GM12878 (cell line): ENCODE measurements at regions not wholly inside any gene's neighbourhood (a gene's known extent, or its start where the extent isn't known, plus 50 kb on each side); places are given as distances from the start of the nearest gene placed in this dataset.

Experiments used
- ATAC-seq: fragments of 200-7000 bp; cut with Tn5 transposase; 3 replicates; pipeline ENCODE4 v1.9.1; 2020; ENCODE audit warnings: mild to moderate bottlenecking, moderate library complexity
- BruUV-seq: library from RNA; stranded (reverse); fragments of 400-500 nt; replicated peaks from 2 replicates; lab custom pipeline; 2021; lab: Mats Ljungman, UMichigan
- CTCF ChIA-PET: fragments of 300-600 bp; sonication (Branson Sonifier 250); formaldehyde crosslinking; extraction: SDS; loops from one replicate; lab custom pipeline; 2021; ENCODE audit warnings: inconsistent platforms; lab: Yijun Ruan, JAX
- POLR2A ChIA-PET: fragments of 350-600 bp; formaldehyde crosslinking; extraction: SDS; loops from one replicate; lab custom pipeline; 2021; ENCODE audit warnings: inconsistent platforms; lab: Charles Lee
- RAD21 ChIA-PET: fragments of 300-600 bp; sonication (Branson Sonifier 250); formaldehyde crosslinking; loops from one replicate; lab custom pipeline; 2023; ENCODE audit warnings: antibody characterized with exemption; ENCODE audit not compliant: unreplicated experiment; lab: Charles Lee
- SMC1A ChIA-PET: fragments of 300-600 bp; sonication (Branson Sonifier 250); formaldehyde crosslinking; loops from one replicate; lab custom pipeline; 2023; ENCODE audit not compliant: unreplicated experiment, uncharacterized antibody; lab: Charles Lee
- DNase-seq: peaks from one replicate; pipeline ENCODE4 v3.0.0-alpha.2; 2011; ENCODE audit warnings: low read depth, low spot score
- FAIRE-seq: peaks from 3 replicates; lab custom pipeline; 2011; peaks lifted over from hg19 to GRCh38; lab: Jason Lieb, UNC
- H2AFZ ChIP-seq: 2 replicates; pipeline ENCODE4 v1.6.0; 2011; ENCODE audit warnings: low read depth, low read length, control low read depth; ENCODE audit not compliant: control insufficient read depth
- H3K27ac ChIP-seq: 2 replicates; pipeline ENCODE4 v1.5.1; 2011; ENCODE audit warnings: control low read depth; ENCODE audit not compliant: control insufficient read depth, insufficient read depth
- H3K27me3 ChIP-seq, 2 experiments: replicated peaks in 1 of 2; 2 replicates each; pipeline versions ENCODE4 v1.6.0 to v1.6.1; 2011; ENCODE audit warnings: low read length in 1 of 2; ENCODE audit not compliant: control insufficient read depth in 2 of 2, insufficient read depth in 2 of 2
- H3K36me3 ChIP-seq, 2 experiments: 2 replicates each; pipeline ENCODE4 v1.5.1; 2011; ENCODE audit warnings: low read length in 1 of 2; ENCODE audit not compliant: control insufficient read depth in 2 of 2, insufficient read depth in 2 of 2
- H3K4me1 ChIP-seq: 2 replicates; pipeline ENCODE4 v1.6.1; 2011; ENCODE audit warnings: mild to moderate bottlenecking, low read length, moderate library complexity, mixed read lengths; ENCODE audit not compliant: control insufficient read depth, insufficient read depth
- H3K4me2 ChIP-seq: 2 replicates; pipeline ENCODE4 v1.6.0; 2011; ENCODE audit warnings: control low read depth; ENCODE audit not compliant: control insufficient read depth, insufficient read depth
- H3K4me3 ChIP-seq: fragments of 200-600 bp; sonication (generic); 2 replicates; pipeline ENCODE4 v1.5.1; 2016
- H3K79me2 ChIP-seq: 2 replicates; pipeline ENCODE4 v1.6.0; 2011; ENCODE audit warnings: low read length; ENCODE audit not compliant: control insufficient read depth, insufficient read depth
- H3K9ac ChIP-seq: 2 replicates; pipeline ENCODE4 v1.8.0; 2011; ENCODE audit warnings: low read length, control low read depth, mixed read lengths; ENCODE audit not compliant: control insufficient read depth, insufficient read depth
- H3K9me3 ChIP-seq: replicated peaks from 3 replicates; pipeline ENCODE4 v1.5.1; 2011; ENCODE audit warnings: mild to moderate bottlenecking, low read length; ENCODE audit not compliant: control insufficient read depth, insufficient read depth
- H4K20me1 ChIP-seq: 2 replicates; pipeline ENCODE4 v1.6.0; 2011; ENCODE audit not compliant: control insufficient read depth, insufficient read depth
- CHD2 ChIP-seq: IDR thresholded peaks from 2 replicates; pipeline ENCODE4 v1.6.1; 2011; ENCODE audit warnings: low read depth, low read length, improper control_type of control experiment, borderline replicate concordance
- CHD4 ChIP-seq: fragments of 200-600 bp; sonication (generic); IDR thresholded peaks from 2 replicates; pipeline ENCODE4 v1.6.1; 2016; ENCODE audit warnings: mild to moderate bottlenecking
- EED ChIP-seq: sonication (generic); IDR thresholded peaks from 2 replicates; pipeline ENCODE4 v1.6.1; 2016; ENCODE audit warnings: antibody characterized with exemption, low read depth
- FOS ChIP-seq: IDR thresholded peaks from 3 replicates; pipeline ENCODE4 v1.6.1; 2011; ENCODE audit warnings: borderline replicate concordance; ENCODE audit not compliant: insufficient read length; ENCODE audit errors: extremely low read depth
- IKZF1 ChIP-seq: fragments of 450-650 bp; conservative IDR thresholded peaks from 2 replicates; pipeline ENCODE4 v1.6.1; 2017; ENCODE audit warnings: antibody characterized with exemption, mild to moderate bottlenecking
- JUND ChIP-seq: IDR thresholded peaks from 2 replicates; pipeline ENCODE4 v1.6.1; 2012; ENCODE audit warnings: low read depth, mild to moderate bottlenecking, low read length, improper control_type of control experiment, moderate library complexity
- MLLT1 ChIP-seq: fragments of 450-650 bp; IDR thresholded peaks from 2 replicates; pipeline ENCODE4 v1.6.1; 2016; ENCODE audit warnings: mild to moderate bottlenecking
- RELA ChIP-seq: fragments of 450-650 bp; IDR thresholded peaks from 2 replicates; pipeline ENCODE4 v1.8.0; 2014; ENCODE audit warnings: borderline replicate concordance; ENCODE audit not compliant: partially characterized antibody
- SREBF2 ChIP-seq: IDR thresholded peaks from 2 replicates; pipeline ENCODE4 v1.6.1; 2012; ENCODE audit warnings: mild to moderate bottlenecking, low read length
- ZBTB4 ChIP-seq: fragments of 450-650 bp; formaldehyde crosslinking; IDR thresholded peaks from 2 replicates; pipeline ENCODE4 v1.4.0; 2022; ENCODE audit warnings: mild to moderate bottlenecking, moderate library complexity
- ZNF592 ChIP-seq: fragments of 450-650 bp; IDR thresholded peaks from 2 replicates; pipeline ENCODE4 v1.6.1; 2017; ENCODE audit warnings: mild to moderate bottlenecking, moderate library complexity
- WGBS: methylation state at CpG from one replicate; pipeline ENCODE4 v1.1.6; 2016; ENCODE audit warnings: low lambda C conversion rate; ENCODE audit not compliant: insufficient replicate concordance, insufficient coverage; ENCODE audit errors: missing lambda C conversion rate; 5-methylcytosine and 5-hydroxymethylcytosine counted together
- in situ Hi-C: fragments of 300-500 bp; cut with MboI; formaldehyde crosslinking; loops from 9 replicates; pipeline ENCODE4 v1.14.3; 2018; ENCODE audit warnings: mixed read lengths
- intact Hi-C: fragments of 100-400 bp; cut with micrococcal nuclease; formaldehyde crosslinking; loops from one replicate; pipeline ENCODE4 v1.14.2; 2022; ENCODE audit not compliant: unreplicated experiment
- TF ChIP-seq, protein P1 (sequence below): fragments of 450-650 bp; IDR thresholded peaks from 2 replicates; pipeline ENCODE4 v1.6.1; 2014; ENCODE audit warnings: mild to moderate bottlenecking
- TF ChIP-seq, protein P2 (sequence below): IDR thresholded peaks from 2 replicates; pipeline ENCODE4 v1.6.1; 2011; ENCODE audit warnings: low read depth, low read length, improper control_type of control experiment, borderline replicate concordance

DNA sequence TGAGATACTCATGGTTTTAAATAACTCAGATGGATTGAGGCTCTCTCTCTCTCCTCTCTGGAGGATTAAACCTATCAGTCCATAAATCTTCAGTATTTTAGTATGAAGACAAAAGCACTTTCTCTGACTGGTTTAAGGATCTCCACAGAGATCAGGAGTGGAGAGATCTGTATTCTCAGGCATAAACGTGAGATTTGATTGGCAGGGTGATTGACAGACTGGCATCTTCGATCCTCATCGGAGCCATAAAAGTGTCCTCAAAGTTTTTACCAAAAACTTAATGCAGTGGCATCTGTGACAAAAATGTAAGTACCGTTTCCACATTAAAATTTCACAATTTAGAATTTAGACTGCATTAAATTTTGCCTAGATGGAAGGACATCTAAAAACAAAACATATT is 870.1 kb downstream of the KCNJ2 start (continued):
- TF ChIP-seq ZNF592 (no peak), ZBTB4 (CRISPR knock-in tag) (no peak), JUND (no peak)

DNA sequence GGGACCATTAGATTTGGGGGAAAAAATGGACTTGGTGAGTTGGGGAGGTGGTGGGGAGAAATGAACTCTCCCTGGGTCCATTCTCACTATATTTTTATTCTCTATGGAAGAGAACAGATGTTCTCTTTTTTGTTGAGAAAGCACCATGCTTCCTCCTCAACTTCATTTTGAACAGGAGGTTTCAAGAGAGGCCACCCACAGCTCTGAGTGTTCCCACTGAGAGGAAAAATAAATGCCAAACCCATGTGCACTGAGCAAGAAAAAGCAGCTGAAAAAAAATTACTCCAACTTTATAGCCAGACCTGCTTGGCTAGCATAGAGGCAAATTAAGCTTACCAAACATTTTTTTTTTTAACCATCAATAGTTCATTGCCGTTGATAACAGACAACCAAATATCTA is 883.6 kb downstream of the KCNJ2 start:
- SMC1A ChIA-PET, result no interaction called here

More for the DNA sequence above, 883.6 kb downstream of the KCNJ2 start:
- Histone ChIP-seq H3K9ac (no peak overlapping the region), H3K4me1 (no peaks in the 10 kb centered on the region), H3K27me3 (no peaks in the 10 kb centered on the region), H3K79me2 (no peaks in the 10 kb centered on the region), H4K20me1 (no peaks in the 10 kb centered on the region), H3K4me2 (no peak overlapping the region), H3K36me3 (no peaks in the 10 kb centered on the region), H3K9me3 (no peaks in the 10 kb centered on the region), H2AFZ (no peak overlapping the region), H3K27ac (no peak overlapping the region), H3K4me3 (no peak overlapping the region)
- in situ Hi-C loops (no loop called here), intact Hi-C loops (no loop called here)
- ChIA-PET POLR2A (no interaction called here), RAD21 (no interaction called here), CTCF (no interaction called here)
- DNase-seq (no peak), FAIRE-seq (no peak), ATAC-seq (no peak)
- 0% methylated on average over 1 of the region's 1 CpG for WGBS
- no peak for TF ChIP-seq SREBF2
- TF ChIP-seq JUND, result no peak
- no peak for TF ChIP-seq FOS
- TF ChIP-seq, protein P1, sequence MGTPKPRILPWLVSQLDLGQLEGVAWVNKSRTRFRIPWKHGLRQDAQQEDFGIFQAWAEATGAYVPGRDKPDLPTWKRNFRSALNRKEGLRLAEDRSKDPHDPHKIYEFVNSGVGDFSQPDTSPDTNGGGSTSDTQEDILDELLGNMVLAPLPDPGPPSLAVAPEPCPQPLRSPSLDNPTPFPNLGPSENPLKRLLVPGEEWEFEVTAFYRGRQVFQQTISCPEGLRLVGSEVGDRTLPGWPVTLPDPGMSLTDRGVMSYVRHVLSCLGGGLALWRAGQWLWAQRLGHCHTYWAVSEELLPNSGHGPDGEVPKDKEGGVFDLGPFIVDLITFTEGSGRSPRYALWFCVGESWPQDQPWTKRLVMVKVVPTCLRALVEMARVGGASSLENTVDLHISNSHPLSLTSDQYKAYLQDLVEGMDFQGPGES, result no peak
- no peak for TF ChIP-seq CHD2
- no peak for TF ChIP-seq CHD4
- no peak for TF ChIP-seq IKZF1
- TF ChIP-seq RELA, result no peak
- no peak for TF ChIP-seq EED
- no peak for TF ChIP-seq MLLT1
- TF ChIP-seq, protein P2, sequence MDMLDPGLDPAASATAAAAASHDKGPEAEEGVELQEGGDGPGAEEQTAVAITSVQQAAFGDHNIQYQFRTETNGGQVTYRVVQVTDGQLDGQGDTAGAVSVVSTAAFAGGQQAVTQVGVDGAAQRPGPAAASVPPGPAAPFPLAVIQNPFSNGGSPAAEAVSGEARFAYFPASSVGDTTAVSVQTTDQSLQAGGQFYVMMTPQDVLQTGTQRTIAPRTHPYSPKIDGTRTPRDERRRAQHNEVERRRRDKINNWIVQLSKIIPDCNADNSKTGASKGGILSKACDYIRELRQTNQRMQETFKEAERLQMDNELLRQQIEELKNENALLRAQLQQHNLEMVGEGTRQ, result no peak
- BruUV-seq, result no TSS peak
